Right lobe of liver (tissue), 6 donors: ENCODE measurements at regions not wholly inside any gene's neighbourhood (a gene's known extent, or its start where the extent isn't known, plus 50 kb on each side); places are given as distances from the start of the nearest gene placed in this dataset.
A peak's percentile ranks its signal among the peaks of the same experiment; 100 is the strongest.

ENCODE experiments used
- ATAC-seq, 4 donors: fragments of 200-7000 bp; cut with Tn5 transposase; one replicate each; pipeline ENCODE4 v1.9.1; 2020; ENCODE audit warnings: mild to moderate bottlenecking in 4 of 4, moderate library complexity in 4 of 4
- DNase-seq, 3 donors: peaks; one replicate each; pipeline ENCODE4 v3.0.0-alpha.2; 2020
- H3K27ac ChIP-seq, 3 donors: fragments of 200-600 bp; one replicate each; pipeline ENCODE4 v1.8.0; 2022
- H3K27me3 ChIP-seq, 2 donors: fragments of 200-600 bp; one replicate each; pipeline ENCODE4 v1.8.0; 2022
- H3K36me3 ChIP-seq, 4 donors: fragments of 200-600 bp; sonication (generic) in 1 of 4; one replicate each; pipeline versions ENCODE4 v1.5.1 to v1.8.0; 2017 to 2022; ENCODE audit warnings: control low read depth in 1 of 4
- H3K4me1 ChIP-seq, 4 donors: fragments of 200-600 bp; sonication (generic) in 1 of 4; one replicate each; pipeline versions ENCODE4 v1.5.1 to v1.8.0; 2017 to 2022; ENCODE audit warnings: control low read depth in 1 of 4
- H3K4me3 ChIP-seq, 3 donors: fragments of 200-600 bp; one replicate each; pipeline ENCODE4 v1.8.0; 2022
- H3K9me3 ChIP-seq, 4 donors: fragments of 200-600 bp; sonication (generic) in 1 of 4; one replicate each; pipeline versions ENCODE4 v1.5.1 to v1.8.0; 2017 to 2022; ENCODE audit warnings: control low read depth in 1 of 4
- POLR2A ChIP-seq: fragments of 450-650 bp; IDR thresholded peaks from one replicate; pipeline ENCODE4 v1.6.1; 2017; ENCODE audit warnings: antibody characterized with exemption, mild to moderate bottlenecking
- WGBS: methylation state at CpG from one replicate; pipeline ENCODE4 v1.1.6; 2018; ENCODE audit warnings: low coverage, low lambda C conversion rate; ENCODE audit not compliant: insufficient coverage; ENCODE audit errors: missing lambda C conversion rate; 5-methylcytosine and 5-hydroxymethylcytosine counted together
- intact Hi-C, 2 donors: fragments of 100-400 bp; cut with DNase I; formaldehyde crosslinking; loops; one replicate each; pipeline versions ENCODE4 v1.11.2 to v1.14.1; 2022
- TF ChIP-seq, protein P1 (sequence below), 4 donors: fragments of 200-600 bp in 3 of 4; fragments of 450-650 bp in 1 of 4; IDR thresholded peaks; one replicate each; pipeline versions ENCODE4 v1.5.1 to v1.8.0; 2016 to 2022; ENCODE audit warnings: antibody characterized with exemption in 4 of 4, mild to moderate bottlenecking in 2 of 4
- donor health status: DM: no; HTN: yes; CAD: no.
- donor health status: DM: no; HTN: no; CAD: no.
- donor health status: DM: no; HTN: no; CAD: no.
- donor health status: DM: no; HTN: yes; CAD: no.
- donor health status: DM: no; HTN: yes; CAD: no.

DNA sequence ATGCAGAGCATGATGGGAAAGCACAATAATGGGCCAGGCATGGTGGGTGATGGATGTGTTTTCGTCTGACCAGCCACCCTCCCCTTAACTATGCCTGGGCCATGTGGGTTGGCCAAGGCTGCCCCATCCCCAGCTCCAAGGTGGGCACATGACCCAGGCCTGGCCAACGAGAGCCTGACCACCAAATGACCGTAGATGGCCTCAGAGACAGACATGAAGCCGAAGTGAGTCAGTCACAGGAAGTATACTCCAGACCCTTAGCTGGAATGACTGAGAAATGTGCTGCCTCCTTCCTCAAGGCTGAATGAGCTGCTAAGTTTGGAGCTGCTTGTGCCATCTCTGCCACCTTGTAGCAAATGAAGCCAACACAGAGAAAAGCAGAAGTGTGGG, 233.6 kb downstream of the BCL11B start:
- DNase-seq = peak in 1 of 3 donors; percentile 37
- H3K9me3 ChIP-seq = no peaks in the 10 kb centered on the region
- intact Hi-C loops = no loop called here
- no peak overlapping the region for H3K4me3 ChIP-seq
- no peaks in the 10 kb centered on the region for H3K27me3 ChIP-seq
- TF ChIP-seq, protein P1, sequence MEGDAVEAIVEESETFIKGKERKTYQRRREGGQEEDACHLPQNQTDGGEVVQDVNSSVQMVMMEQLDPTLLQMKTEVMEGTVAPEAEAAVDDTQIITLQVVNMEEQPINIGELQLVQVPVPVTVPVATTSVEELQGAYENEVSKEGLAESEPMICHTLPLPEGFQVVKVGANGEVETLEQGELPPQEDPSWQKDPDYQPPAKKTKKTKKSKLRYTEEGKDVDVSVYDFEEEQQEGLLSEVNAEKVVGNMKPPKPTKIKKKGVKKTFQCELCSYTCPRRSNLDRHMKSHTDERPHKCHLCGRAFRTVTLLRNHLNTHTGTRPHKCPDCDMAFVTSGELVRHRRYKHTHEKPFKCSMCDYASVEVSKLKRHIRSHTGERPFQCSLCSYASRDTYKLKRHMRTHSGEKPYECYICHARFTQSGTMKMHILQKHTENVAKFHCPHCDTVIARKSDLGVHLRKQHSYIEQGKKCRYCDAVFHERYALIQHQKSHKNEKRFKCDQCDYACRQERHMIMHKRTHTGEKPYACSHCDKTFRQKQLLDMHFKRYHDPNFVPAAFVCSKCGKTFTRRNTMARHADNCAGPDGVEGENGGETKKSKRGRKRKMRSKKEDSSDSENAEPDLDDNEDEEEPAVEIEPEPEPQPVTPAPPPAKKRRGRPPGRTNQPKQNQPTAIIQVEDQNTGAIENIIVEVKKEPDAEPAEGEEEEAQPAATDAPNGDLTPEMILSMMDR (IDR thresholded peaks at IDR 0.05) = no peak
- no peak for TF ChIP-seq POLR2A
- no peaks in the 10 kb centered on the region for H3K36me3 ChIP-seq
- WGBS = 20% methylated on average over 1 of the region's 4 CpGs
- peak in 1 of 4 donors; percentile 32 for ATAC-seq
- H3K4me1 ChIP-seq = no peaks in the 10 kb centered on the region
- no peak overlapping the region for H3K27ac ChIP-seq

DNA sequence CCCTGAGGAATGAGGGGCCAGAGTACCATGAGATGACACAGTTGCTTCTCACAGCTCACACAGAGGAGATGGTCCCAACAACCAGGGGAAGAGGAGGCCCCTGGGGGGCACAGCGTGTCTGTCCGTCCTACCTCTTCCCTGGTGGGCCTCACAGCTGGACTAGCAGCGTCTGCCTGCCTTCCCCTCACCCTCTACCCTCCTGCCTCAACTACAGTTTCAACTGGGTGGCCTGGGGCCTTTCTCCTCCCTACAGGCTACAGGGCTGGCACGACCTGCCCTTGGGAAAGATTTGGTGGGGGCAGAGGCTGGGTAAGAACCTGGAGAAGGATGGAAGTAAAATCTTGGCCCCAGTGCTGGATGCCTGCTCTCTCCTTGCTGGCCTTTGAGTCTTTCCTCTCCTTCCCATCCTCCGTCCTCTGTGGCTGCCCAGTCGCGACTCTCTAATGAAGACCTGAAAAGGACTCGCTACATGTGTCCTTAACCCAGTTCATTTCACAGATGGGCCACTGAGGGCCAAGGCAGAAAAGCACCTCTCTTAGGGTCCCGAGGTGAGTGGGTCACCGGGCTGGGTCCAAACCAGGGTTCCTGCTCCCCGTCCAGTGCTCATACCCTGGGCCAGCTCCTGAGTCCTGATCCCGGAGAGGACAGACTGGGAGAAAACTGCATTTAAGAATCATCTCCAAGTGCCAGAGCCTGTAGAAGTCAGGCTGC, 232.5 kb downstream of the BCL11B start:
- no peaks in the 10 kb centered on the region for H3K4me1 ChIP-seq
- 63% methylated on average over 7 of the region's 12 CpGs for WGBS
- intact Hi-C loops = no loop called here

DNA sequence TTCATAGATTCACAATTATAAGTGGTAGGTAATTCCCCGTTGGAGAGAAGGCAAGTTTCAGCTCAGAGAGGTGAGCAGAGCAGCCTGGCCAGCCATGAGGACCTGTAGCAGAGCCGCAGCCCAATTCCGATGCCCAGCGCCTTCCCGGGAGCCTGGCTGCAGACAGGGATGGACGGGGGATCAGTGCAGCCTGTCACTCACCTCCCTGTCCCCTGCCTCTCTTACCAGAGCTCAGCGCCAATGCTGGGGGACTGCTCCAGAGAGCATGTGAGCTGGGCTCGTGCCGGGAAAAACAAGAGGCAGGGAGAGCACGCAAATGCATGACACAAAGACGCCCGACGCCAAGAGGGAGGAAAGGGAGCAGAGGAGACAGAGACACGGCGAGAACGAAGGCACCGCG, 231.9 kb downstream of the BCL11B start:
- Histone ChIP-seq H3K27me3 (no peaks in the 10 kb centered on the region), H3K27ac (no peak overlapping the region), H3K4me3 (no peak overlapping the region), H3K9me3 (no peaks in the 10 kb centered on the region), H3K36me3 (no peaks in the 10 kb centered on the region), H3K4me1 (no peaks in the 10 kb centered on the region)
- DNase-seq (peak in 1 of 3 donors; percentile 28), ATAC-seq (no peak)
- WGBS = 64% methylated on average over 13 of the region's 18 CpGs
- intact Hi-C loops = no loop called here
- TF ChIP-seq POLR2A = no peak
- TF ChIP-seq, protein P1 (IDR thresholded peaks at IDR 0.05) = no peak

More for the DNA sequence above, 232.5 kb downstream of the BCL11B start:
- H3K27ac ChIP-seq = no peak overlapping the region
- TF ChIP-seq, protein P1 (IDR thresholded peaks at IDR 0.05) = no peak
- no peak for TF ChIP-seq POLR2A
- H3K4me3 ChIP-seq = no peak overlapping the region
- no peaks in the 10 kb centered on the region for H3K36me3 ChIP-seq
- H3K9me3 ChIP-seq = no peaks in the 10 kb centered on the region
- ATAC-seq (no peak), DNase-seq (peak in 1 of 3 donors; percentile 30)
- no peaks in the 10 kb centered on the region for H3K27me3 ChIP-seq

DNA sequence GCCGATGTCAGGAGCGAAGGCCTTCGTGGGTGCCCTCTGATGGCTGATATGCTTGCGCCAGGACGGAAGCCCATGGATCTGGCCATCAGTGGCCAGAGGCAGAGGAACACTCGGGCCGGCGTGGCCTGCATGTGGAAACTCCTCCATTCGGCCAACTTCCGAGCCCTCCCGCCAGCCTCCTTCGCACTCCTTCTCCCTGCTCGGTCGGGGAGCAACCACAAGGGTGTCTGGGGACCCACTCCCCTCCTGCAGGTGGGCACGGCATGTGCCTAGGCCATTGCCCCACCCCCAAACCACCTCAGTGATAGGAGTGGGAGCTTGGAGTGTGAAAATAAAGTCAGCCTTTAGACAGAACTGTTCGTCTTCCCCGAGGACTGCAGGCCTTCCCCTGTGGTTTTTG, 231.3 kb downstream of the BCL11B start:
- Histone ChIP-seq H3K27me3 (no peaks in the 10 kb centered on the region), H3K27ac (no peak overlapping the region), H3K4me3 (no peak overlapping the region), H3K36me3 (no peaks in the 10 kb centered on the region), H3K9me3 (no peaks in the 10 kb centered on the region), H3K4me1 (no peaks in the 10 kb centered on the region)
- intact Hi-C loops = no loop called here
- DNase-seq (peak in 1 of 3 donors; percentile 37), ATAC-seq (no peak)
- no peak for TF ChIP-seq POLR2A
- TF ChIP-seq, protein P1 (IDR thresholded peaks at IDR 0.05) = no peak
- 76% methylated on average over 3 of the region's 17 CpGs for WGBS
